Panc1 (cell line): ENCODE measurements at regions not wholly inside any gene's neighbourhood (a gene's known extent, or its start where the extent isn't known, plus 50 kb on each side); places are given as distances from the start of the nearest gene placed in this dataset.
"Not testable (repeated sequence)": the region's sequence is repeated elsewhere in the genome, so short reads cannot be mapped to it uniquely, and the experiment has no call there.

Experiments
- ATAC-seq: fragments of 200-7000 bp; cut with Tn5 transposase; 2 replicates; pipeline ENCODE4 v1.9.1; 2020; ENCODE audit warnings: mild to moderate bottlenecking, moderate library complexity
- BruUV-seq: library from RNA; stranded (reverse); fragments of 400-500 nt; replicated peaks from 2 replicates; lab custom pipeline; 2021; lab: Mats Ljungman, UMichigan
- CTCF ChIA-PET: fragments of 300-600 bp; sonication (Branson Sonifier 250); formaldehyde crosslinking; loops from one replicate; lab custom pipeline; 2022; ENCODE audit warnings: antibody characterized with exemption; lab: Charles Lee
- POLR2A ChIA-PET: fragments of 300-600 bp; sonication (Branson Sonifier 250); formaldehyde crosslinking; loops from one replicate; lab custom pipeline; 2022; ENCODE audit warnings: antibody characterized with exemption; lab: Charles Lee
- DNase-seq: peaks from one replicate; pipeline ENCODE4 v3.0.0-alpha.2; 2010; ENCODE audit warnings: low read depth, low spot score
- H3K27ac ChIP-seq: 2 replicates; pipeline ENCODE4 v1.5.1; 2011; ENCODE audit warnings: mild to moderate bottlenecking, low read length, inconsistent platforms
- H3K27me3 ChIP-seq: fragments of 200-500 bp; sonication (Bioruptor generic); 2 replicates; pipeline ENCODE4 v1.6.0; 2014; ENCODE audit warnings: low read length, inconsistent platforms; ENCODE audit not compliant: control insufficient read depth, insufficient read depth
- H3K36me3 ChIP-seq: fragments of 200-500 bp; sonication (Bioruptor generic); 2 replicates; pipeline ENCODE4 v1.5.1; 2014; ENCODE audit warnings: inconsistent platforms, mild to moderate bottlenecking, low read length, moderate library complexity; ENCODE audit not compliant: control insufficient read depth, insufficient read depth
- H3K4me1 ChIP-seq: 2 replicates; pipeline ENCODE4 v1.5.1; 2011; ENCODE audit warnings: inconsistent platforms, mild to moderate bottlenecking, low read length, moderate library complexity; ENCODE audit not compliant: control insufficient read depth, insufficient read depth
- H3K4me3 ChIP-seq, 2 experiments: 2 replicates each; pipeline ENCODE4 v1.5.1; 2011 to 2012; ENCODE audit warnings: low read depth in 2 of 2, low read length in 2 of 2, mild to moderate bottlenecking in 2 of 2, inconsistent platforms in 1 of 2, moderate library complexity in 1 of 2
- H3K9me3 ChIP-seq: fragments of 200-500 bp; sonication (Bioruptor generic); 2 replicates; pipeline ENCODE4 v1.5.1; 2014; ENCODE audit warnings: low read depth, mild to moderate bottlenecking, inconsistent platforms, low read length, moderate library complexity; ENCODE audit not compliant: control insufficient read depth, insufficient read depth
- POLR2AphosphoS5 ChIP-seq: IDR thresholded peaks from 2 replicates; pipeline ENCODE4 v1.6.1; 2012; ENCODE audit warnings: mild to moderate bottlenecking, low read depth, low read length, moderate library complexity
- SIN3A ChIP-seq: IDR thresholded peaks from 2 replicates; pipeline ENCODE4 v1.6.1; 2012; ENCODE audit warnings: low read depth, mild to moderate bottlenecking, low read length, moderate library complexity, borderline replicate concordance; ENCODE audit not compliant: insufficient read depth
- TCF7L2 ChIP-seq: IDR thresholded peaks from 2 replicates; pipeline ENCODE4 v1.6.1; 2011; ENCODE audit warnings: mild to moderate bottlenecking, low read depth, low read length, inconsistent platforms
- in situ Hi-C: cut with HindIII; loops from 2 replicates; pipeline ENCODE4 v1.10.0; 2016; ENCODE audit warnings: low sequenced_read_pairs, low pct_unique_long_range_greater_than_20kb
- intact Hi-C: fragments of 100-400 bp; cut with micrococcal nuclease; formaldehyde crosslinking; loops from one replicate; pipeline ENCODE4 v1.10.0; 2022; ENCODE audit not compliant: unreplicated experiment
- TF ChIP-seq, protein P1 (sequence below): fragments of 450-650 bp; IDR thresholded peaks from 2 replicates; pipeline ENCODE4 v1.5.1; 2017; ENCODE audit warnings: mild to moderate bottlenecking
- TF ChIP-seq, protein P2 (sequence below), 2 experiments: IDR thresholded peaks; 2 replicates each; pipeline ENCODE4 v1.6.1; 2011 to 2012; ENCODE audit warnings: low read depth in 2 of 2, control low read depth in 1 of 2, low read length in 1 of 2, mild to moderate bottlenecking in 1 of 2, moderate library complexity in 1 of 2; ENCODE audit not compliant: insufficient read depth in 1 of 2

DNA sequence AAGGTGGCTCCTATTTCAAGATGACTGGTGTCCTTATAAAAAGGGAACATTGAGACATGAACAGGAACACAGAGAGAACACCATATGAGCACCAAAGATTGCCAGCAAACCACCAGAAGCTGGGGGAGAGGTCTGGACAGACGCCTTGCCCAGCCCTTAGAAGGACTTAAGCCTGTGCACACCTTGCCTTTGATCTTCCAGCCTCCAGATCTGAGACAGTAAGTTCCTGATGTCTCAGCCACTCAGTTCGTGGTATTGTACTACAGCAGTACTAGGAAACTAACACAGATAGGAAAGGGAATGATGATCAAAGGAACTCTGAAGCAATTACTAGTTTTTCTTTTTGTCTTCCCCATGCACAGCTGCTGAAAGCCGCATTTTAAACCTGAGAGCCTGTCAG is 137.3 kb upstream of the FHL2 start:
- no peak overlapping the region for H3K4me3 ChIP-seq
- BruUV-seq, result no TSS peak
- H3K4me1 ChIP-seq, result no peaks in the 10 kb centered on the region
- ChIA-PET CTCF (interaction anchor here (0.5 kb wide), 1 partner anchor 299 kb away, joined by 4 read pairs; no protein-coding TSS in a partner anchor), POLR2A (no interaction called here)
- peak; percentile 49; the same call in 1 of the 2 replicates for ATAC-seq
- TF ChIP-seq SIN3A, result no peak
- TF ChIP-seq TCF7L2, result peak; percentile 53; the same call in 1 of the 2 replicates
- no peaks in the 10 kb centered on the region for H3K36me3 ChIP-seq
- H3K27me3 ChIP-seq, result no peaks in the 10 kb centered on the region
- no peaks in the 10 kb centered on the region for H3K9me3 ChIP-seq
- DNase-seq, result no peak
- intact Hi-C loops (no loop called here), in situ Hi-C loops (no loop called here)
- no peak overlapping the region for H3K27ac ChIP-seq

DNA sequence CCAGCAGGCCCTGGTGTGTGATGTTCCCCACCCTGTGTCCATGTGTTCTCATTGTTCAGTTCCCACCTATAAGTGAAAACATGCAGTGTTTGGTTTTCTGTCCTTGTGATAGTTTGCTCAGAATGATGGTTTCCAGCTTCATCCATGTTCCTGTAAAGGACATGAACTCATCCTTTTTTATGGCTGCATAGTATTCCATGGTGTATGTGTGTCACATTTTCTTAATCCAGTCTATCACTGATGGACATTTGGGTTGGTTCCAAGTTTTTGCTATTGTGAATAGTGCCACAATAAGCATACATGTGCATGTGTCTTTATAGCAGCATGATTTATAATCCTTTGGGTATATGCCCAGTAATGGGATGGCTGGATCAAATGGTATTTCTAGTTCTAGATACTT is 130.4 kb upstream of the FHL2 start:
- in situ Hi-C loops, result not testable (repeated sequence)

DNA sequence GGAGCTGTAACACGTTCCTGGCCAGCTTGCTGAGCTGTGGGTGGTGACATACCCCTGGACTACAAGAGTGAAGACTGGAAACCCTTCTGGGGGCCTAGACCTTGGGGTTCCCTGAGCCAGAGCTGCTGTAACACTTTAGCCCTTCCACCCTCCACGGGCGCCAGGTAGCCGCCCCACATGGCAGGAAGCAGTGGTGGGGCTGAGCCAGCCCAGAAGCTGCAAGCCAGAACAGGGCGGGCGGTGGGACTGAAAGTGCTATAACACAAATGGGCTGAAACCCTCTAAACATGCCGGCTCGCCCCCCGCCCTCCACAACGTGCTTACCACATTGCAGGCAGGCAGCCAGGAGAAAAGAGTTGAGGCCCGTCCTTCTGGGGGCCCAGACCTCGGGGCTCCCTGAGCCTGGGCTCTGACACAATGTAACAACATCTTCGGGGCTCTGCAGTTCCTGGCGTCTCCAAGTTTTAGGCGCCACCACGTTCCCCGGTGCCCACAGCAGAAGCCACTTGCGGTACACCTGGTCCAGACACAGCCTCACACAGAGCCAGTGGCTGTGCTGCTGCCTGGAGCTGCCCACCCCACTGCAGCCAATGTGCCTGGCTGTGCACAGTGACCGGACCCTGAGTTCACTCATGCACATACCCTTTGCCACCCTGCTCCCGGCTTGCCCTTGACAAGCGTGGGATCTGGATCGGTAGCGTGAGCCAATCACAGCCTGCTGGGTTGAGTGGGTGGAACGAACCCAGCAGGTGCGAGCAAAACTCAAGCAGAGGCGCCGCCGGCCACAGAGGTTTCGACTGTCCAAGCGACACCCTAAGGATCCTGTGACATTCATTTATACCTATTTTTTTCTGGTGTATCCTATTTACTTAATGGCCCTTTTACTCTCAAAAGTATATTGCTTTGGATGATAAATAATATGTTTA is 127.4 kb upstream of the FHL2 start:
- no peak overlapping the region for H3K27ac ChIP-seq
- H3K9me3 ChIP-seq, result no peaks in the 10 kb centered on the region
- in situ Hi-C loops, result no loop called here
- H3K36me3 ChIP-seq, result no peaks in the 10 kb centered on the region
- H3K4me1 ChIP-seq, result peaks cover 5% of the 10 kb centered on the region; the same call in 1 of the 2 replicates
- ATAC-seq (0 out of 2 replicates have a peak, but pooled peaks have one; percentile 57), DNase-seq (no peak)
- no peak overlapping the region for H3K4me3 ChIP-seq
- ChIA-PET CTCF (no interaction called here), POLR2A (no interaction called here)
- TF ChIP-seq, protein P1, sequence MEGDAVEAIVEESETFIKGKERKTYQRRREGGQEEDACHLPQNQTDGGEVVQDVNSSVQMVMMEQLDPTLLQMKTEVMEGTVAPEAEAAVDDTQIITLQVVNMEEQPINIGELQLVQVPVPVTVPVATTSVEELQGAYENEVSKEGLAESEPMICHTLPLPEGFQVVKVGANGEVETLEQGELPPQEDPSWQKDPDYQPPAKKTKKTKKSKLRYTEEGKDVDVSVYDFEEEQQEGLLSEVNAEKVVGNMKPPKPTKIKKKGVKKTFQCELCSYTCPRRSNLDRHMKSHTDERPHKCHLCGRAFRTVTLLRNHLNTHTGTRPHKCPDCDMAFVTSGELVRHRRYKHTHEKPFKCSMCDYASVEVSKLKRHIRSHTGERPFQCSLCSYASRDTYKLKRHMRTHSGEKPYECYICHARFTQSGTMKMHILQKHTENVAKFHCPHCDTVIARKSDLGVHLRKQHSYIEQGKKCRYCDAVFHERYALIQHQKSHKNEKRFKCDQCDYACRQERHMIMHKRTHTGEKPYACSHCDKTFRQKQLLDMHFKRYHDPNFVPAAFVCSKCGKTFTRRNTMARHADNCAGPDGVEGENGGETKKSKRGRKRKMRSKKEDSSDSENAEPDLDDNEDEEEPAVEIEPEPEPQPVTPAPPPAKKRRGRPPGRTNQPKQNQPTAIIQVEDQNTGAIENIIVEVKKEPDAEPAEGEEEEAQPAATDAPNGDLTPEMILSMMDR, result no peak
- TF ChIP-seq TCF7L2 (no peak), SIN3A (no peak), POLR2AphosphoS5 (no peak)
- TF ChIP-seq, protein P2, sequence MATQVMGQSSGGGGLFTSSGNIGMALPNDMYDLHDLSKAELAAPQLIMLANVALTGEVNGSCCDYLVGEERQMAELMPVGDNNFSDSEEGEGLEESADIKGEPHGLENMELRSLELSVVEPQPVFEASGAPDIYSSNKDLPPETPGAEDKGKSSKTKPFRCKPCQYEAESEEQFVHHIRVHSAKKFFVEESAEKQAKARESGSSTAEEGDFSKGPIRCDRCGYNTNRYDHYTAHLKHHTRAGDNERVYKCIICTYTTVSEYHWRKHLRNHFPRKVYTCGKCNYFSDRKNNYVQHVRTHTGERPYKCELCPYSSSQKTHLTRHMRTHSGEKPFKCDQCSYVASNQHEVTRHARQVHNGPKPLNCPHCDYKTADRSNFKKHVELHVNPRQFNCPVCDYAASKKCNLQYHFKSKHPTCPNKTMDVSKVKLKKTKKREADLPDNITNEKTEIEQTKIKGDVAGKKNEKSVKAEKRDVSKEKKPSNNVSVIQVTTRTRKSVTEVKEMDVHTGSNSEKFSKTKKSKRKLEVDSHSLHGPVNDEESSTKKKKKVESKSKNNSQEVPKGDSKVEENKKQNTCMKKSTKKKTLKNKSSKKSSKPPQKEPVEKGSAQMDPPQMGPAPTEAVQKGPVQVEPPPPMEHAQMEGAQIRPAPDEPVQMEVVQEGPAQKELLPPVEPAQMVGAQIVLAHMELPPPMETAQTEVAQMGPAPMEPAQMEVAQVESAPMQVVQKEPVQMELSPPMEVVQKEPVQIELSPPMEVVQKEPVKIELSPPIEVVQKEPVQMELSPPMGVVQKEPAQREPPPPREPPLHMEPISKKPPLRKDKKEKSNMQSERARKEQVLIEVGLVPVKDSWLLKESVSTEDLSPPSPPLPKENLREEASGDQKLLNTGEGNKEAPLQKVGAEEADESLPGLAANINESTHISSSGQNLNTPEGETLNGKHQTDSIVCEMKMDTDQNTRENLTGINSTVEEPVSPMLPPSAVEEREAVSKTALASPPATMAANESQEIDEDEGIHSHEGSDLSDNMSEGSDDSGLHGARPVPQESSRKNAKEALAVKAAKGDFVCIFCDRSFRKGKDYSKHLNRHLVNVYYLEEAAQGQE (IDR thresholded peaks at IDR 0.05; ENCODE audit: insufficient read depth in 1 of 2, low read depth in 2 of 2, low read length in 1 of 2), result no peak
- intact Hi-C loops, result no loop called here
- BruUV-seq, result no TSS peak
- H3K27me3 ChIP-seq, result no peaks in the 10 kb centered on the region

More for the DNA sequence above, 130.4 kb upstream of the FHL2 start:
- H3K36me3 ChIP-seq, H3K27ac ChIP-seq, H3K4me3 ChIP-seq, intact Hi-C loops, BruUV-seq, H3K27me3 ChIP-seq, CTCF ChIA-PET, DNase-seq, H3K9me3 ChIP-seq, ATAC-seq, POLR2A ChIA-PET, H3K4me1 ChIP-seq: not testable (repeated sequence)
